ENCODE measurements at regions not wholly inside any gene's neighbourhood (a gene's known extent, or its start where the extent isn't known, plus 50 kb on each side); places are given as distances from the start of the nearest gene placed in this dataset.

DNA sequence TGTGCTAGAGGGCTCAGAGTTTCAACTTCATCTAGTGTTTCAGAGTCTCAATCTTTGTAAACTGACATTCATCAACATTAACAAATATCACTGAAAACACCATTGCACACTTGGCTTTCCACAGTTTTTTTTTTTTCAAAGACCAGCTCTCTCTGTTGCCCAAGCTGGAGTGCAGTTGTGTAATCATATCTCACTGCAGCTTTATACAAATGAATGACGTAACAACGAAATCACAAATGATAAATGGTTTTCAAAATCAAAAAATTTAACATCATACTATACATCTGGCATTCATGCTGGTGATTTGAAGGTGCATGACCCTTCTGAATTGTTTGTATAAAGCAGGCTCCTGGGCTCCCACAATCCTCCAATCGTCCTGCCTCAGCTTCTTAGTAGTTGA, 248.0 kb upstream of the TMTC4 start:
- no peak overlapping the region for H3K4me2 ChIP-seq (ENCODE audit: control insufficient read depth, extremely low read depth, insufficient read depth, low read depth, low read length)
- H4K20me1 ChIP-seq (ENCODE audit: control insufficient read depth, extremely low read depth, insufficient read depth, low read length) = no peaks in the 10 kb centered on the region
- no peaks in the 10 kb centered on the region for H3K4me1 ChIP-seq (ENCODE audit: control insufficient read depth, extremely low read depth, insufficient read depth, low read length)
- no peaks in the 10 kb centered on the region for H3K36me3 ChIP-seq (ENCODE audit: control insufficient read depth in 2 of 2, extremely low read depth in 1 of 2, insufficient read depth in 2 of 2, low read length in 2 of 2)
- TF ChIP-seq, protein P1, sequence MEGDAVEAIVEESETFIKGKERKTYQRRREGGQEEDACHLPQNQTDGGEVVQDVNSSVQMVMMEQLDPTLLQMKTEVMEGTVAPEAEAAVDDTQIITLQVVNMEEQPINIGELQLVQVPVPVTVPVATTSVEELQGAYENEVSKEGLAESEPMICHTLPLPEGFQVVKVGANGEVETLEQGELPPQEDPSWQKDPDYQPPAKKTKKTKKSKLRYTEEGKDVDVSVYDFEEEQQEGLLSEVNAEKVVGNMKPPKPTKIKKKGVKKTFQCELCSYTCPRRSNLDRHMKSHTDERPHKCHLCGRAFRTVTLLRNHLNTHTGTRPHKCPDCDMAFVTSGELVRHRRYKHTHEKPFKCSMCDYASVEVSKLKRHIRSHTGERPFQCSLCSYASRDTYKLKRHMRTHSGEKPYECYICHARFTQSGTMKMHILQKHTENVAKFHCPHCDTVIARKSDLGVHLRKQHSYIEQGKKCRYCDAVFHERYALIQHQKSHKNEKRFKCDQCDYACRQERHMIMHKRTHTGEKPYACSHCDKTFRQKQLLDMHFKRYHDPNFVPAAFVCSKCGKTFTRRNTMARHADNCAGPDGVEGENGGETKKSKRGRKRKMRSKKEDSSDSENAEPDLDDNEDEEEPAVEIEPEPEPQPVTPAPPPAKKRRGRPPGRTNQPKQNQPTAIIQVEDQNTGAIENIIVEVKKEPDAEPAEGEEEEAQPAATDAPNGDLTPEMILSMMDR (optimal IDR thresholded peaks at IDR 0.05 in 1 of 3, IDR thresholded peaks at IDR 0.05 in 1 of 3, conservative IDR thresholded peaks at IDR 0.05 in 1 of 3; ENCODE audit: extremely low read depth in 1 of 3, insufficient read depth in 2 of 3, low read length in 3 of 3) = no peak
- no peak for TF ChIP-seq EZH2 (IDR thresholded peaks at IDR 0.05; ENCODE audit: low read length)
- FAIRE-seq (no peak), DNase-seq (ENCODE audit: low read depth, low spot score) (no peak)
- no peak overlapping the region for H3K9ac ChIP-seq (ENCODE audit: control insufficient read depth, extremely low read depth, insufficient read depth, low read length)
- no peak overlapping the region for H3K27ac ChIP-seq (ENCODE audit: control insufficient read depth, insufficient read depth, low read length)
- no peak overlapping the region for H3K4me3 ChIP-seq (ENCODE audit: control insufficient read depth in 2 of 3, extremely low read depth in 1 of 3, insufficient read depth in 2 of 3, low read depth in 1 of 3, low read length in 3 of 3)
- no peaks in the 10 kb centered on the region for H3K79me2 ChIP-seq (ENCODE audit: control insufficient read depth, insufficient read depth, low read length)
- dilution Hi-C loops (cut with MboI; ENCODE audit: extremely low pct_ligation_motif_present, low sequenced_read_pairs) = no loop called here
- H3K27me3 ChIP-seq (ENCODE audit: control insufficient read depth, extremely low read depth, insufficient read depth, low read length) = no peaks in the 10 kb centered on the region
- H3K9me3 ChIP-seq (ENCODE audit: control insufficient read depth, low read depth, low read length) = no peaks in the 10 kb centered on the region
- H2AFZ ChIP-seq (ENCODE audit: control insufficient read depth, low read length) = no peak overlapping the region
- no peaks in the 10 kb centered on the region for H3K9me1 ChIP-seq (ENCODE audit: control insufficient read depth, extremely low read depth, insufficient read depth, low read length)

DNA sequence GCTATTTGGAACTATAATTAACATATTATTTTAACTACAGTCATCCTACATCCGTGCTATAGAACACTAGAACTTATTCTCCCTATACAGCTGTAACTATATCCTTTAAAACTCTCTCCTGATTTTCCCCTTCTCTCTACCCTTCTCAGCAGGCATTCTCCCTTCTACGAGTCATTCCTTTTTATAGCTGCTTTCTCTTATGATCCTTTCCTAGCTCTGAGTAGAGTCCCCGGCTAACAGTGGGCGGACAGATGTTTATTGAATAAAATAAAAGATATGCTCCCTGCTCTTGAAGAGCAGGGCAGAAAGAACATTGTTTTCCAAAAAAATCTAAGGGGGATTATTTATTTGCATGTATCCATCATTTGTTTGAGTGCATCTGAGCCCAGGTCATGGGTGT, 246.5 kb upstream of the TMTC4 start:
- Histone ChIP-seq H3K36me3 (ENCODE audit: control insufficient read depth in 2 of 2, extremely low read depth in 1 of 2, insufficient read depth in 2 of 2, low read length in 2 of 2) (no peaks in the 10 kb centered on the region), H3K4me3 (ENCODE audit: control insufficient read depth in 2 of 3, extremely low read depth in 1 of 3, insufficient read depth in 2 of 3, low read depth in 1 of 3, low read length in 3 of 3) (no peak overlapping the region), H3K79me2 (ENCODE audit: control insufficient read depth, insufficient read depth, low read length) (no peaks in the 10 kb centered on the region), H3K9me3 (ENCODE audit: control insufficient read depth, low read depth, low read length) (no peaks in the 10 kb centered on the region), H3K4me1 (ENCODE audit: control insufficient read depth, extremely low read depth, insufficient read depth, low read length) (no peaks in the 10 kb centered on the region), H4K20me1 (ENCODE audit: control insufficient read depth, extremely low read depth, insufficient read depth, low read length) (no peaks in the 10 kb centered on the region), H3K27ac (ENCODE audit: control insufficient read depth, insufficient read depth, low read length) (no peak overlapping the region), H3K27me3 (ENCODE audit: control insufficient read depth, extremely low read depth, insufficient read depth, low read length) (no peaks in the 10 kb centered on the region), H3K9ac (ENCODE audit: control insufficient read depth, extremely low read depth, insufficient read depth, low read length) (no peak overlapping the region), H3K9me1 (ENCODE audit: control insufficient read depth, extremely low read depth, insufficient read depth, low read length) (no peaks in the 10 kb centered on the region), H2AFZ (ENCODE audit: control insufficient read depth, low read length) (no peak overlapping the region), H3K4me2 (ENCODE audit: control insufficient read depth, extremely low read depth, insufficient read depth, low read depth, low read length) (no peak overlapping the region)
- dilution Hi-C loops (cut with MboI; ENCODE audit: extremely low pct_ligation_motif_present, low sequenced_read_pairs) = no loop called here
- no peak for FAIRE-seq
- no peak for DNase-seq (ENCODE audit: low read depth, low spot score)
- no peak for TF ChIP-seq EZH2 (IDR thresholded peaks at IDR 0.05; ENCODE audit: low read length)

DNA sequence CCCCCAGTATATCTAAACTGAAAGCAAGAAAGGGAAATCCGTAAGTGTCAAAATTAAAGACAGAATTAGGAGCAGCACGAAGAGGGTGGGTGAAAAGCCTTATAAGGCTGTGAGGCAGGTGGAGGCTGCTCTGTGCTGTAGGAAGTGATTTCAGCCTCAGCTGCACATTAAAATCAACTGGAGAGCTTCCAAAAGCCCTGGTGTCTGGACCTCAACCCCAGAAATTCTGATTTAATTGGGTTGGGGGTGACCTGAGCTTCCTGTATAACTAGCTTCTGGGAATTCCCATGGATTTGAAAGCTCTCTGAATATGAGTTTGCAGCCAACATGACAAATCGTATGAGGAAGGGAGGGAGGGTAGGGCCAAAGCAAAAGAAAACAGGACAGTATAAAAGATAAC, 242.4 kb upstream of the TMTC4 start:
- Histone ChIP-seq H3K36me3 (ENCODE audit: control insufficient read depth in 2 of 2, extremely low read depth in 1 of 2, insufficient read depth in 2 of 2, low read length in 2 of 2) (no peaks in the 10 kb centered on the region), H3K27ac (ENCODE audit: control insufficient read depth, insufficient read depth, low read length) (no peak overlapping the region), H3K9ac (ENCODE audit: control insufficient read depth, extremely low read depth, insufficient read depth, low read length) (no peak overlapping the region), H2AFZ (ENCODE audit: control insufficient read depth, low read length) (no peak overlapping the region), H3K4me2 (ENCODE audit: control insufficient read depth, extremely low read depth, insufficient read depth, low read depth, low read length) (no peak overlapping the region), H3K4me1 (ENCODE audit: control insufficient read depth, extremely low read depth, insufficient read depth, low read length) (no peaks in the 10 kb centered on the region), H3K9me3 (ENCODE audit: control insufficient read depth, low read depth, low read length) (no peaks in the 10 kb centered on the region), H3K79me2 (ENCODE audit: control insufficient read depth, insufficient read depth, low read length) (no peaks in the 10 kb centered on the region), H3K9me1 (ENCODE audit: control insufficient read depth, extremely low read depth, insufficient read depth, low read length) (no peaks in the 10 kb centered on the region), H3K27me3 (ENCODE audit: control insufficient read depth, extremely low read depth, insufficient read depth, low read length) (no peaks in the 10 kb centered on the region), H3K4me3 (ENCODE audit: control insufficient read depth in 2 of 3, extremely low read depth in 1 of 3, insufficient read depth in 2 of 3, low read depth in 1 of 3, low read length in 3 of 3) (no peak overlapping the region), H4K20me1 (ENCODE audit: control insufficient read depth, extremely low read depth, insufficient read depth, low read length) (no peaks in the 10 kb centered on the region)
- dilution Hi-C loops (cut with MboI; ENCODE audit: extremely low pct_ligation_motif_present, low sequenced_read_pairs) = no loop called here
- no peak for FAIRE-seq
- TF ChIP-seq EZH2 (IDR thresholded peaks at IDR 0.05; ENCODE audit: low read length) = no peak
- TF ChIP-seq, protein P1 (optimal IDR thresholded peaks at IDR 0.05 in 1 of 3, IDR thresholded peaks at IDR 0.05 in 1 of 3, conservative IDR thresholded peaks at IDR 0.05 in 1 of 3; ENCODE audit: extremely low read depth in 1 of 3, insufficient read depth in 2 of 3, low read length in 3 of 3) = no peak
- no peak for DNase-seq (ENCODE audit: low read depth, low spot score)
